ENCODE measurements at regions not wholly inside any gene's neighbourhood (a gene's known extent, or its start where the extent isn't known, plus 50 kb on each side); places are given as distances from the start of the nearest gene placed in this dataset.

DNA sequence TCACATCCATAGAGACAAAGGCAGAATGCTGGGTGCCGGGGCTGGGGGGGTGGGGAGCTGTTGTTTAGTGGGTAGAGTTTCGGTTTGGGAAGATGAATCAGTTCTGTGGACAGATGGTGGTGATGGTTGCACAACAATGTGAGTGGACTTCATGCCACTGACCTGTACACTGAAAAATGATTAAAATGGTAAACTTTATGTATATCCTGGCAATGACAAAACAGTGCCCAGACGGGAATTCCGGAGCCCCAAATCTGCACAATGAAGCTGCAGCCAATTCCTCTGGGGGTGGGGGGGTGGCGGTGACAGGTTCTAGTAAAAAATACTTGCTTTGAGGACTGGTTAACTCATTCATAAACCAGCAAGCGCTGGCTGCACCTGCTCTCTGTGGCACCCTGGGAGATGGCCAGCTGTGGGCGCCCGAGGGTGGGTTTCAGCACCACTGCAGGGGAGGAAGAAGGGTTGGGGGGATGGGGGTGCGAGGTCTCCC lies 81.8 kb upstream of the HPCAL1 start:
- TF ChIP-seq SPI1 (IDR thresholded peaks at IDR 0.05; ENCODE audit: low read depth, low read length) = no peak
- TF ChIP-seq POU2F2 (IDR thresholded peaks at IDR 0.05; ENCODE audit: low read depth, low read length) = no peak
- no peak for TF ChIP-seq POLR2A (IDR thresholded peaks at IDR 0.05; ENCODE audit: low read depth, low read length)
- no peak for TF ChIP-seq POLR2AphosphoS5 (IDR thresholded peaks at IDR 0.05; ENCODE audit: low read depth, low read length)
- no peak for TF ChIP-seq TAF1 (IDR thresholded peaks at IDR 0.05; ENCODE audit: low read depth, low read length)
- no peak for TF ChIP-seq PAX5 (IDR thresholded peaks at IDR 0.05; ENCODE audit: insufficient read depth, low read length, severe bottlenecking)
- no peak for DNase-seq (ENCODE audit: insufficient read length, low spot score)
- no peak for FAIRE-seq

GRCh38 chr2:10221443-10221842 lies 81.3 kb upstream of the HPCAL1 start:
- no peak for FAIRE-seq
- no peak for DNase-seq (ENCODE audit: insufficient read length, low spot score)
- TF ChIP-seq TAF1 (IDR thresholded peaks at IDR 0.05; ENCODE audit: low read depth, low read length) (no peak), PAX5 (IDR thresholded peaks at IDR 0.05; ENCODE audit: insufficient read depth, low read length, severe bottlenecking) (no peak), POLR2AphosphoS5 (IDR thresholded peaks at IDR 0.05; ENCODE audit: low read depth, low read length) (no peak), POLR2A (IDR thresholded peaks at IDR 0.05; ENCODE audit: low read depth, low read length) (no peak), POU2F2 (IDR thresholded peaks at IDR 0.05; ENCODE audit: low read depth, low read length) (no peak), SPI1 (IDR thresholded peaks at IDR 0.05; ENCODE audit: low read depth, low read length) (no peak)

DNA sequence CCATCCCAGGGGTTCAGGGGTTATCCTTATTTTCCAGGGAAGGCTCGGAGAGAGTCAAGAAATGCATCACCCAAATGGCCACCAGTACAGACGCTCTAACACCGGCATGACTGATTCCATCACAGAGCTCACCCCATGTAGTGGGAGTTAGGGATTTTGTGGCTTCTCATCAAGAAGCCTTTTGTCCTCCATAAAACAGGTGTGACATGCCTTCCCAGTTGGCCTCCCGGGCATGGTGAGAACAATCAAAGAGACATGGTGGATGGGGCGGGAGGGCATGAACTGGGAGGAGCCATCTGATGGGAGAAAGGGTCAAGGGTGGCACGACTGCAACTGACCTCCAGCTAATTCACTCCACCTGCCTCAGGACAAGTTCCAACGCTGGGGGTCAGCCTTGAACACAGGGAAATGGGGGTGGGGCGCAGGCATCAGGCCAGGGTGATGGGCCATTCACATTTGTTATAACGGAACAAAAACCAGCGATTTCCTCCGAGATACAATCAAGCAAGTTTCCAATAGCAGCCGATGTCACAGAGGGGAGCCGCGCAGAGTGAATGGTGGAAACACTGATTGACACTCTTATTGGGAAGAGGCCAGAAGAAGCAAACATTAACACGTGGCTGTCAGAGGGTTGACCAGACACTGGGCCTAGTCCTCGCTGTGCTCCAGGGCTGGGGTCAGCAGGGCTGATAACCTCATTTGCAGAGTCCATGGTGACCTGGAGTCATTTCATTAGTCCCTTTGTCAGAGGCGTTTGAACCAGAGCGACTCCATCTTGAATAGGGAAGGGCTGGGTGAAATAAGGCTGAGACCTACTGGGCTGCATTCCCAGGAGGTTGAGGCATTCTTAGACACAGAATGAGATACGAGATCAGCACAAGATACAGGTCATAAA lies 80.5 kb upstream of the HPCAL1 start:
- FAIRE-seq (no peak), DNase-seq (ENCODE audit: insufficient read length, low spot score) (no peak)
- no peak for TF ChIP-seq POLR2A (IDR thresholded peaks at IDR 0.05; ENCODE audit: low read depth, low read length)
- TF ChIP-seq SPI1 (IDR thresholded peaks at IDR 0.05; ENCODE audit: low read depth, low read length) = no peak
- TF ChIP-seq POU2F2 (IDR thresholded peaks at IDR 0.05; ENCODE audit: low read depth, low read length) = no peak
- no peak for TF ChIP-seq POLR2AphosphoS5 (IDR thresholded peaks at IDR 0.05; ENCODE audit: low read depth, low read length)
- TF ChIP-seq TAF1 (IDR thresholded peaks at IDR 0.05; ENCODE audit: low read depth, low read length) = no peak
- TF ChIP-seq PAX5 (IDR thresholded peaks at IDR 0.05; ENCODE audit: insufficient read depth, low read length, severe bottlenecking) = no peak

GRCh38 chr2:10223471-10223870 lies 79.2 kb upstream of the HPCAL1 start:
- TF ChIP-seq SPI1 (IDR thresholded peaks at IDR 0.05; ENCODE audit: low read depth, low read length) (no peak), TAF1 (IDR thresholded peaks at IDR 0.05; ENCODE audit: low read depth, low read length) (no peak), POU2F2 (IDR thresholded peaks at IDR 0.05; ENCODE audit: low read depth, low read length) (no peak), POLR2A (IDR thresholded peaks at IDR 0.05; ENCODE audit: low read depth, low read length) (no peak), PAX5 (IDR thresholded peaks at IDR 0.05; ENCODE audit: insufficient read depth, low read length, severe bottlenecking) (no peak), POLR2AphosphoS5 (IDR thresholded peaks at IDR 0.05; ENCODE audit: low read depth, low read length) (no peak)
- DNase-seq (ENCODE audit: insufficient read length, low spot score) (no peak), FAIRE-seq (no peak)

- no peak for FAIRE-seq
- TF ChIP-seq POLR2A (IDR thresholded peaks at IDR 0.05; ENCODE audit: low read depth, low read length) (no peak), SPI1 (IDR thresholded peaks at IDR 0.05; ENCODE audit: low read depth, low read length) (no peak), POU2F2 (IDR thresholded peaks at IDR 0.05; ENCODE audit: low read depth, low read length) (no peak), PAX5 (IDR thresholded peaks at IDR 0.05; ENCODE audit: insufficient read depth, low read length, severe bottlenecking) (no peak), TAF1 (IDR thresholded peaks at IDR 0.05; ENCODE audit: low read depth, low read length) (no peak), POLR2AphosphoS5 (IDR thresholded peaks at IDR 0.05; ENCODE audit: low read depth, low read length) (no peak)
Observed at GRCh38 chr2:10223932-10224720, 78.6 kb upstream of the HPCAL1 start.

DNA sequence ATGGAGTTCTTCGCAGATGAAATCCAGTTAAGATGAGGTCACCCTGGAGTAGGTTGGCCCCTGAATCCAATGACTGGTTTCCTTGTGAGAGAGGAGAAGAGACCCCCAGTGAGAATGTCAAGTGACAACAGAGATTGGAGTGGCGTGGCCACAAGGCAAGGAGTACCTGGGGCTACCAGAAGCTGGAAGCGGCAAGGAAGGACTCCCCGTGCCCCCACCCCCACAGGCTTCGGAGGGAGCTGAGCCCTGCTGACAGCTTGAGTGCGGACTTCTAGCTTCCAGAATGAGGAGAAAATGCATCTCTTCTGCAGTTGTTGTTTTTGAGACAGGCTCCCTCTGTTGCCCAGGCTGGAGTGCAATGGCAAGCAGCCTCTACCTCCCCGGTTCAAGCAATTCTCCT lies 78.0 kb upstream of the HPCAL1 start:
- TF ChIP-seq POLR2AphosphoS5 (IDR thresholded peaks at IDR 0.05; ENCODE audit: low read depth, low read length) (no peak), SPI1 (IDR thresholded peaks at IDR 0.05; ENCODE audit: low read depth, low read length) (no peak), POU2F2 (IDR thresholded peaks at IDR 0.05; ENCODE audit: low read depth, low read length) (no peak), POLR2A (IDR thresholded peaks at IDR 0.05; ENCODE audit: low read depth, low read length) (no peak), TAF1 (IDR thresholded peaks at IDR 0.05; ENCODE audit: low read depth, low read length) (no peak), PAX5 (IDR thresholded peaks at IDR 0.05; ENCODE audit: insufficient read depth, low read length, severe bottlenecking) (no peak)
- DNase-seq (ENCODE audit: insufficient read length, low spot score) (no peak), FAIRE-seq (no peak)

More at GRCh38 chr2:10223932-10224720, 78.6 kb upstream of the HPCAL1 start:
- DNase-seq (ENCODE audit: insufficient read length, low spot score) = no peak

GRCh38 chr2:10225291-10226037 lies 77.2 kb upstream of the HPCAL1 start:
- no peak for TF ChIP-seq POLR2A (IDR thresholded peaks at IDR 0.05; ENCODE audit: low read depth, low read length)
- no peak for TF ChIP-seq TAF1 (IDR thresholded peaks at IDR 0.05; ENCODE audit: low read depth, low read length)
- no peak for TF ChIP-seq POLR2AphosphoS5 (IDR thresholded peaks at IDR 0.05; ENCODE audit: low read depth, low read length)
- TF ChIP-seq SPI1 (IDR thresholded peaks at IDR 0.05; ENCODE audit: low read depth, low read length) = no peak
- no peak for TF ChIP-seq PAX5 (IDR thresholded peaks at IDR 0.05; ENCODE audit: insufficient read depth, low read length, severe bottlenecking)
- TF ChIP-seq POU2F2 (IDR thresholded peaks at IDR 0.05; ENCODE audit: low read depth, low read length) = no peak
- no peak for FAIRE-seq
- DNase-seq (ENCODE audit: insufficient read length, low spot score) = no peak

DNA sequence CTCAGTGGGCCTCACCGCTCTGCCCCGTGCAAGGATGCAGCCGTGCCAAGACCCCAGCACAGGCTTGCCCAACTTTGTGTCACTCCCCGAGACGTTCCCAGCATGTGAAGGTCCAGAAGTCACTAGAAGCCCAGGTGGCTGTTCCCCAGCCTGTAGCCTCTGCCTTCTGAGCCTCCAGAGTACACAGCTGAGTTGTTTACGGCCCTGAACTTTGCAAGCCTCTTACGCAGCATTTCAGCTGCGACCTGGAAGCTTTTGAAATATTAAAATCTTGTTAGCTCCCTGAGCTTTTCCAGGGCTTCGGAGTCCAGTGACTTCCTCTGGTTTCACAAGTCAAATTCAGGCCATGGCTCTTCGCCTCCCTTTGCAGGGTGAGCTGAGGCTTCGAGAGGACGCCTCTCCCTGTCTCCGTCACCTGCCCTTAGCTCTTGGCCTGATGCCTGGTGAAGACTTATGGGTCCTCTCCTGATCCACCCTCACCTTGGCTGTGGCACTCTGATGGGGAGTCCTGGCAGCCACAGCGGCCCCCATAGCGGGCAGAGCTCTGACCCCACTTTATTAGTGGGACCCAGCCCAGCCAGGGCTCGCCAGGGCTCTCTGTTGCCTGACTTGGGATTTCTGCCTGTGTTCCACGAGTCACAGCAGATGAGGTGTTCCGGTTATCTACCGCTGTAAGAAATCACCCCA lies 76.5 kb upstream of the HPCAL1 start:
- no peak for FAIRE-seq
- no peak for DNase-seq (ENCODE audit: insufficient read length, low spot score)
- no peak for TF ChIP-seq SPI1 (IDR thresholded peaks at IDR 0.05; ENCODE audit: low read depth, low read length)
- no peak for TF ChIP-seq TAF1 (IDR thresholded peaks at IDR 0.05; ENCODE audit: low read depth, low read length)
- TF ChIP-seq POLR2A (IDR thresholded peaks at IDR 0.05; ENCODE audit: low read depth, low read length) = no peak
- TF ChIP-seq PAX5 (IDR thresholded peaks at IDR 0.05; ENCODE audit: insufficient read depth, low read length, severe bottlenecking) = no peak
- TF ChIP-seq POLR2AphosphoS5 (IDR thresholded peaks at IDR 0.05; ENCODE audit: low read depth, low read length) = no peak
- no peak for TF ChIP-seq POU2F2 (IDR thresholded peaks at IDR 0.05; ENCODE audit: low read depth, low read length)
